ENCODE measurements at regions not wholly inside any gene's neighbourhood (a gene's known extent, or its start where the extent isn't known, plus 50 kb on each side); places are given as distances from the start of the nearest gene placed in this dataset.
"Not testable (repeated sequence)": the region's sequence is repeated elsewhere in the genome, so short reads cannot be mapped to it uniquely, and the experiment has no call there.

DNA sequence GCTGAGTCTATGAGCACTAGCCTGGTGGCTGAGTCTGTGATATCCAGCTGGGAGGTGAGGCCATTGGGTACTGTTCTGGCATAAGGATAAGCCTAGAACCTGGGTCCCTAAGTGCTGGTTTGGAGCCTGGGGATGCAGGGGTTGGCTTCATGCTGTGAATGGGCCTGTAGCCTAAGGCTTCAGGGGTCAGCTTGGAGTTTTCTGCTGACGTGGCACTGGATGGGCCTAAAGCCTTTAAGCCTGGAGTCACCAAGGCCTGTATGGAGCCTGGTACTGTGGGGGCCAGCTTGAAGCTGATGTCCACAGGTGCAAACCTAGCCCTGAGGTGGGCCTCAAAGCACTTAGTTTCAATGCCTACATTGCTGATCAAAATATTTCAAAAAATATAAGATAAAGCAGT is 979.6 kb upstream of the POU3F4 start:
- no peak overlapping the region for H3K4me3 ChIP-seq
- WGBS, 2 experiments (ENCODE audit: low coverage in 1 of 2, low lambda C conversion rate in 2 of 2, missing lambda C conversion rate in 2 of 2) = 0% methylated on average over 1 of the region's 1 CpG
- no peaks in the 10 kb centered on the region for H3F3A ChIP-seq (ENCODE audit: insufficient read depth)
- H3K4me1 ChIP-seq (ENCODE audit: insufficient read depth) = no peaks in the 10 kb centered on the region
- no peaks in the 10 kb centered on the region for H3K36me3 ChIP-seq (ENCODE audit: low read depth)
- TF ChIP-seq EZH2phosphoT487 (IDR thresholded peaks at IDR 0.05; ENCODE audit: insufficient read depth, low read depth) = no peak
- TF ChIP-seq EZH2 (IDR thresholded peaks at IDR 0.05; ENCODE audit: insufficient read depth, poor library complexity, severe bottlenecking) = no peak
- no peaks in the 10 kb centered on the region for H4K20me1 ChIP-seq (ENCODE audit: insufficient read depth)
- no peak overlapping the region for H3K9ac ChIP-seq
- no peaks in the 10 kb centered on the region for H3K79me2 ChIP-seq (ENCODE audit: insufficient read depth)
- H3K27ac ChIP-seq = no peak overlapping the region
- H3K4me2 ChIP-seq (ENCODE audit: unreplicated experiment) = no peak overlapping the region
- H2AFZ ChIP-seq = no peak overlapping the region
- no peaks in the 10 kb centered on the region for H3K9me2 ChIP-seq (ENCODE audit: insufficient read depth)
- DNase-seq = no peak
- in situ Hi-C loops (cut with MboI) = no loop called here
- H3K27me3 ChIP-seq (replicated peaks; ENCODE audit: insufficient read depth) = no peaks in the 10 kb centered on the region
- no peaks in the 10 kb centered on the region for H3K9me3 ChIP-seq (ENCODE audit: low read depth)

DNA sequence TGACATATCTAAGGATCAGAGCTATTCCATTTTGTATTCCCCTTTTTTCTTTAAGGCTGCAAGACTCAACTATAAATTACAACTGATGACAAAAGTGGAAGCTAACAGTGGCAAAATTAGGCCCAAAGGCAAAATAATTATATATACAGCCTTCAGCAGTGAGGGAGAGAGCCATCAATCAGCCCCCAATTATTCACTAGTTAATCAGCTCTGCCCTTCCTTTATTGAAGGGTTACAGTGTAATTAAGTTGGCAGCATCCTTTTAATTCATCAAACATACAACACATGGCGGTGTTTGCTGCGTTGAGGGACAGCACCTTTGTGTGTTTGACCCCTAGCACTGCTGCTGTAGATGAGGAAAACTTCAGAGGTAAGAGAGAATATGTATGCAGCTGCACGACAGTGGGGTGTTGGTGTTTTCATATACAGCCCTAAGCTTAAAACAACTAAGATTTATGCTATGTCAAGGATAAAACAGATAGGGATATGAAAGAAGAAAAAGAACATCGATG is 973.9 kb upstream of the POU3F4 start:
- Histone ChIP-seq H3K36me3 (ENCODE audit: low read depth) (no peaks in the 10 kb centered on the region), H3K9me2 (ENCODE audit: insufficient read depth) (no peaks in the 10 kb centered on the region), H3F3A (ENCODE audit: insufficient read depth) (no peaks in the 10 kb centered on the region), H3K27ac (no peak overlapping the region), H3K27me3 (replicated peaks; ENCODE audit: insufficient read depth) (no peaks in the 10 kb centered on the region), H3K9me3 (ENCODE audit: low read depth) (no peaks in the 10 kb centered on the region), H3K4me3 (no peak overlapping the region), H3K4me2 (ENCODE audit: unreplicated experiment) (no peak overlapping the region), H3K4me1 (ENCODE audit: insufficient read depth) (no peaks in the 10 kb centered on the region), H3K79me2 (ENCODE audit: insufficient read depth) (no peaks in the 10 kb centered on the region), H2AFZ (no peak overlapping the region), H3K9ac (no peak overlapping the region), H4K20me1 (ENCODE audit: insufficient read depth) (no peaks in the 10 kb centered on the region)
- TF ChIP-seq EZH2 (IDR thresholded peaks at IDR 0.05; ENCODE audit: insufficient read depth, poor library complexity, severe bottlenecking) (no peak), EZH2phosphoT487 (IDR thresholded peaks at IDR 0.05; ENCODE audit: insufficient read depth, low read depth) (no peak)
- WGBS, 2 experiments (ENCODE audit: low coverage in 1 of 2, low lambda C conversion rate in 2 of 2, missing lambda C conversion rate in 2 of 2) = 19 to 24% methylated on average over 4 of the region's 4 CpGs
- no peak for DNase-seq
- in situ Hi-C loops (cut with MboI) = no loop called here

DNA sequence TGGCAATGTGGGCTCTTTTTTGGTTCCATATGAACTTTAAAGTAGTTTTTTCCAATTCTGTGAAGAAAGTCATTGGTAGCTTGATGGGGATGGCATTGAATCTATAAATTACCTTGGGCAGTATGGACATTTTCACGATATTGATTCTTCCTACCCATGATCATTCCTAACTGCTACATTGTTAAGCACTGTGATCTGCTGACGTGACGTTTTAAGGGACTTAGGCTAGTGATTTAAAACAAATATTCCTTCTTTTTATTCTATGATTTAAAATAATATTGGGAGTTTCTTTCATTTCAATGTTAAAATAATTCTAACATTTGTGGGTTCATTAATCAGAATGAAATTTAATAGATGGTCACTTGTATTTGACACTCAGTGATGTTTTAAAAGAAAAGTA is 970.9 kb upstream of the POU3F4 start:
- H2AFZ ChIP-seq; DNase-seq; H3K4me2 ChIP-seq (ENCODE audit: unreplicated experiment); H3K36me3 ChIP-seq (ENCODE audit: low read depth); H3K79me2 ChIP-seq (ENCODE audit: insufficient read depth); H3F3A ChIP-seq (ENCODE audit: insufficient read depth); H3K9me2 ChIP-seq (ENCODE audit: insufficient read depth); H3K9ac ChIP-seq; H4K20me1 ChIP-seq (ENCODE audit: insufficient read depth); in situ Hi-C loops (cut with MboI); H3K4me1 ChIP-seq (ENCODE audit: insufficient read depth); H3K27ac ChIP-seq; H3K4me3 ChIP-seq; H3K27me3 ChIP-seq (replicated peaks; ENCODE audit: insufficient read depth); H3K9me3 ChIP-seq (ENCODE audit: low read depth): not testable (repeated sequence)
- WGBS, 2 experiments (ENCODE audit: low coverage in 1 of 2, low lambda C conversion rate in 2 of 2, missing lambda C conversion rate in 2 of 2) = 23 to 27% methylated on average over 3 of the region's 3 CpGs

DNA sequence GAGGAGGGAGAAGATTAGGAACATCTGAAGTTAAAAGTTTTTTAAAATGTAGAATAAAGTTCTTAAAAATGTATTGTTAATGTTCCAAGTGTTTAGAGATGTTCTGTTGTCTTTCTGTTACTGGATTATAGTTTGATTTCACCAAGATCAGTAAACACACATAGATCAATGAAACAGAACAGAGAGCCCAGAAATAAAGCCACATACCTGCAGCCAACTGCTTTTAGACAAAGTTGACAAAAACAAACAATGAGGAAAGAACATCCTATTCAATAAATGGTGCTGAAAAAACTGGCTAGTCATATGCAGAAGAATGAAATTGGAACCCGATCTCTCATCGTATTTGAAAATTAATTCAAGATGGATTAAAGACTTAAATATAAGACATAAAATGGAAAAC is 966.3 kb upstream of the POU3F4 start:
- 0% methylated on average over 2 of the region's 2 CpGs for WGBS, 2 experiments (ENCODE audit: low coverage in 1 of 2, low lambda C conversion rate in 2 of 2, missing lambda C conversion rate in 2 of 2)
- H3K36me3 ChIP-seq (ENCODE audit: low read depth) = no peaks in the 10 kb centered on the region

DNA sequence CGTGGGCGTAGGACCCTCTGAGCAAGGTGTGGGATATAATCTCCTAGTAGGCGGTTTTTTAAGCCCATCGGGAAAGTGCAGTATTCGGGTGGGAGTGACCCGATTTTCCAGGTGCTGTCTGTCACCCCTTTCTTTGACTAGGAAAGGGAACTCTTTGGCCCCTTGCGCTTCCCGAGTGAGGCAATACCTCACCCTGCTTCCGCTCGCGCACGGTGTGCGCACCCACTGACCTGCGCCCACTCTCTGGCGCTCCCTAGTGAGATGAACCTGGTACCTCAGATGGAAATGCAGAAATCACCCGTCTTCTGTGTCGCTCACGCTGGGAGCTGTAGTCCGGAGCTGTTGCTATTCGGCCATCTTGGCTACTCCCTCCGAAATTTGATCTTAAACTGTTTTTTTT is 955.9 kb upstream of the POU3F4 start:
- H3K4me2 ChIP-seq (ENCODE audit: unreplicated experiment); H3K27ac ChIP-seq; H3K9me2 ChIP-seq (ENCODE audit: insufficient read depth); H3K79me2 ChIP-seq (ENCODE audit: insufficient read depth); H4K20me1 ChIP-seq (ENCODE audit: insufficient read depth); H2AFZ ChIP-seq; H3K9ac ChIP-seq; H3K36me3 ChIP-seq (ENCODE audit: low read depth); H3K27me3 ChIP-seq (replicated peaks; ENCODE audit: insufficient read depth); H3K9me3 ChIP-seq (ENCODE audit: low read depth); in situ Hi-C loops (cut with MboI); DNase-seq; H3K4me3 ChIP-seq; H3K4me1 ChIP-seq (ENCODE audit: insufficient read depth); H3F3A ChIP-seq (ENCODE audit: insufficient read depth): not testable (repeated sequence)
- 41 to 50% methylated on average over 10 to 21 of the region's 21 CpGs for WGBS, 2 experiments (ENCODE audit: low coverage in 1 of 2, low lambda C conversion rate in 2 of 2, missing lambda C conversion rate in 2 of 2)

More for the DNA sequence above, 966.3 kb upstream of the POU3F4 start:
- H3K4me1 ChIP-seq (ENCODE audit: insufficient read depth) = no peaks in the 10 kb centered on the region
- no peak for DNase-seq
- in situ Hi-C loops (cut with MboI) = no loop called here
- no peak overlapping the region for H2AFZ ChIP-seq
- H3K27ac ChIP-seq = no peak overlapping the region
- H3K4me2 ChIP-seq (ENCODE audit: unreplicated experiment) = no peak overlapping the region
- H3K9ac ChIP-seq = no peak overlapping the region
- TF ChIP-seq EZH2 (IDR thresholded peaks at IDR 0.05; ENCODE audit: insufficient read depth, poor library complexity, severe bottlenecking) (no peak), EZH2phosphoT487 (IDR thresholded peaks at IDR 0.05; ENCODE audit: insufficient read depth, low read depth) (no peak)
- H3K4me3 ChIP-seq = no peak overlapping the region
- no peaks in the 10 kb centered on the region for H3F3A ChIP-seq (ENCODE audit: insufficient read depth)
- H3K9me2 ChIP-seq (ENCODE audit: insufficient read depth) = no peaks in the 10 kb centered on the region
- H4K20me1 ChIP-seq (ENCODE audit: insufficient read depth) = no peaks in the 10 kb centered on the region
- H3K9me3 ChIP-seq (ENCODE audit: low read depth) = no peaks in the 10 kb centered on the region
- H3K27me3 ChIP-seq (replicated peaks; ENCODE audit: insufficient read depth) = no peaks in the 10 kb centered on the region
- no peaks in the 10 kb centered on the region for H3K79me2 ChIP-seq (ENCODE audit: insufficient read depth)

Data from GM23248 (cell line).